ENCODE measurements at regions not wholly inside any gene's neighbourhood (a gene's known extent, or its start where the extent isn't known, plus 50 kb on each side); places are given as distances from the start of the nearest gene placed in this dataset.

- no peak for TF ChIP-seq CTCF (IDR thresholded peaks at IDR 0.05)
- Histone ChIP-seq H3K4me3 (no peak overlapping the region), H3K9ac (ENCODE audit: low read depth in 2 of 2, low read length in 2 of 2) (no peak overlapping the region), H3K9me3 (no peaks in the 10 kb centered on the region), H3K27ac (no peak overlapping the region), H3K36me3 (no peaks in the 10 kb centered on the region), H3K4me1 (no peaks in the 10 kb centered on the region), H3K27me3 (no peaks in the 10 kb centered on the region)
- DNase-seq = no peak
- intact Hi-C loops (cut with DNase I) = no loop called here
Measured at GRCh38 chr5:24289582-24290335, 355.0 kb downstream of the CDH10 start.

- Histone ChIP-seq H3K4me3 (no peak overlapping the region), H3K27me3 (no peaks in the 10 kb centered on the region), H3K9ac (ENCODE audit: low read depth in 2 of 2, low read length in 2 of 2) (no peak overlapping the region), H3K9me3 (no peaks in the 10 kb centered on the region), H3K36me3 (no peaks in the 10 kb centered on the region), H3K4me1 (no peaks in the 10 kb centered on the region), H3K27ac (no peak overlapping the region)
- intact Hi-C loops (cut with DNase I) = no loop called here
- TF ChIP-seq CTCF (IDR thresholded peaks at IDR 0.05) = no peak
- DNase-seq = no peak
Measured at GRCh38 chr5:24290536-24290935, 354.2 kb downstream of the CDH10 start.

GRCh38 chr5:24291916-24292315 lies 352.9 kb downstream of the CDH10 start:
- Histone ChIP-seq H3K27me3 (no peaks in the 10 kb centered on the region), H3K9me3 (no peaks in the 10 kb centered on the region), H3K4me1 (no peaks in the 10 kb centered on the region), H3K27ac (no peak overlapping the region), H3K4me3 (no peak overlapping the region), H3K9ac (ENCODE audit: low read depth in 2 of 2, low read length in 2 of 2) (no peak overlapping the region), H3K36me3 (no peaks in the 10 kb centered on the region)
- DNase-seq = no peak
- intact Hi-C loops (cut with DNase I) = no loop called here
- TF ChIP-seq CTCF (IDR thresholded peaks at IDR 0.05) = no peak

GRCh38 chr5:24294333-24294732 lies 350.4 kb downstream of the CDH10 start:
- no peaks in the 10 kb centered on the region for H3K36me3 ChIP-seq
- no peak overlapping the region for H3K9ac ChIP-seq (ENCODE audit: low read depth in 2 of 2, low read length in 2 of 2)
- no peak overlapping the region for H3K4me3 ChIP-seq
- H3K27ac ChIP-seq = no peak overlapping the region
- no peaks in the 10 kb centered on the region for H3K27me3 ChIP-seq
- H3K9me3 ChIP-seq = no peaks in the 10 kb centered on the region
- no peak for TF ChIP-seq CTCF (IDR thresholded peaks at IDR 0.05)
- DNase-seq = no peak
- intact Hi-C loops (cut with DNase I) = no loop called here
- H3K4me1 ChIP-seq = no peaks in the 10 kb centered on the region

GRCh38 chr5:24314106-24314505 lies 330.7 kb downstream of the CDH10 start:
- Histone ChIP-seq H3K4me1 (no peaks in the 10 kb centered on the region), H3K36me3 (no peaks in the 10 kb centered on the region), H3K27me3 (no peaks in the 10 kb centered on the region), H3K9me3 (no peaks in the 10 kb centered on the region), H3K27ac (no peak overlapping the region), H3K4me3 (no peak overlapping the region), H3K9ac (ENCODE audit: low read depth in 2 of 2, low read length in 2 of 2) (no peak overlapping the region)
- TF ChIP-seq CTCF (IDR thresholded peaks at IDR 0.05) = no peak
- no peak for DNase-seq
- intact Hi-C loops (cut with DNase I) = no loop called here
